Heart left ventricle (tissue), 16 donors: ENCODE measurements at regions not wholly inside any gene's neighbourhood (a gene's known extent, or its start where the extent isn't known, plus 50 kb on each side); places are given as distances from the start of the nearest gene placed in this dataset.

Experiments used
- ATAC-seq, 4 donors: fragments of 200-7000 bp; cut with Tn5 transposase; one replicate each; pipeline ENCODE4 v1.9.1; 2020 to 2022; ENCODE audit warnings: moderate library complexity in 4 of 4, mild to moderate bottlenecking in 3 of 4, moderate number of reproducible peaks in 1 of 4
- DNase-seq, 5 donors: peaks; one replicate each; pipeline ENCODE4 v3.0.0-alpha.2; 2020
- H3K27ac ChIP-seq, 12 donors: fragments of 200-600 bp; sonication (generic) in 4 of 12; one replicate each; pipeline versions ENCODE4 v1.5.0 to v1.8.0; 2016 to 2022; ENCODE audit warnings: mild to moderate bottlenecking in 2 of 12
- H3K27me3 ChIP-seq, 9 donors: fragments of 200-600 bp; sonication (generic) in 2 of 9; one replicate each; pipeline versions ENCODE4 v1.5.1 to v1.8.0; 2016 to 2022; ENCODE audit warnings: mild to moderate bottlenecking in 3 of 9
- H3K36me3 ChIP-seq, 9 donors: fragments of 200-600 bp; sonication (generic) in 2 of 9; one replicate each; pipeline versions ENCODE4 v1.5.0 to v1.8.0; 2018 to 2022; ENCODE audit warnings: mild to moderate bottlenecking in 2 of 9
- H3K4me1 ChIP-seq, 12 donors: fragments of 200-600 bp; sonication (generic) in 4 of 12; one replicate each; pipeline versions ENCODE4 v1.5.0 to v1.8.0; 2016 to 2022; ENCODE audit warnings: mild to moderate bottlenecking in 3 of 12
- H3K4me3 ChIP-seq, 12 donors: fragments of 200-600 bp; sonication (generic) in 4 of 12; one replicate each; pipeline versions ENCODE4 v1.5.0 to v1.8.0; 2017 to 2022; ENCODE audit warnings: mild to moderate bottlenecking in 9 of 12, moderate library complexity in 4 of 12
- H3K9me3 ChIP-seq, 12 donors: fragments of 200-600 bp; sonication (generic) in 4 of 12; one replicate each; pipeline versions ENCODE4 v1.5.0 to v1.8.0; 2016 to 2022; ENCODE audit warnings: mild to moderate bottlenecking in 1 of 12
- CTCF ChIP-seq, 12 donors: fragments of 200-600 bp; sonication (generic) in 4 of 12; IDR thresholded peaks; one replicate each; pipeline versions ENCODE4 v1.5.0 to v1.8.0; 2018 to 2022; ENCODE audit warnings: antibody characterized with exemption in 12 of 12, mild to moderate bottlenecking in 5 of 12
- POLR2A ChIP-seq, 2 donors: fragments of 450-650 bp; IDR thresholded peaks; one replicate each; pipeline ENCODE4 v1.6.1; 2017; ENCODE audit warnings: antibody characterized with exemption in 2 of 2, mild to moderate bottlenecking in 2 of 2, moderate library complexity in 2 of 2
- WGBS, 4 donors: extraction: QIAGEN DNeasy Blood & Tissue Kit in 2 of 4; methylation state at CpG; one replicate each; pipeline versions ENCODE4 v1.1.5 to v1.1.7; 2013 to 2018; 5-methylcytosine and 5-hydroxymethylcytosine counted together
- intact Hi-C, 10 donors: fragments of 100-400 bp; cut with DNase I; formaldehyde crosslinking; loops; one replicate each; pipeline versions ENCODE4 v1.11.1 to v1.14.2; 2022
- donor health status: ischemic (EF 13 %, LVEDD 7.1; RV severe dilation, severe dysfunction).
- donor health status: healthy with polysubstance abuse.
- donor health status: DM: no; HTN: yes; CAD: no.
- donor health status: DM: no; HTN: no; CAD: no.
- donor health status: ischemic (EF 25% LVEDD 6.9; RV normal size, moderate dysfunction).
- donor health status: ischemic (EF 25% LVEDD 5.7; RV mildly dilated, moderate dysfunction).
- donor health status: healthy.
- donor health status: DM: yes; HTN: yes; CAD: no.
- donor health status: ischemic (EF 35%, LVEDD 5.7; RV mildly dilated, moderate dysfunction).
- donor health status: nonischemic (EF 11% LVEDD 7.7; RV severe dilation, severe dysfunction).
- donor health status: DM: yes; HTN: yes; CAD: no.
- donor health status: PGD.
- donor health status: ischemic (EF 29% LVEDD 5.4; RV normal size, mild dysfunction).
- donor health status: nonischemic (EF 23%, LVEDD 6.1; RV moderate dilation, normal function).

- DNase-seq (no peak), ATAC-seq (no peak)
- H3K9me3 ChIP-seq = no peaks in the 10 kb centered on the region
- H3K4me1 ChIP-seq = peaks cover 0 to 33% (median 20%) of the 10 kb centered on the region in 12 donors
- H3K4me3 ChIP-seq = no peak overlapping the region
- H3K27me3 ChIP-seq = no peaks in the 10 kb centered on the region
- H3K36me3 ChIP-seq = no peaks in the 10 kb centered on the region
- no peak for TF ChIP-seq CTCF (IDR thresholded peaks at IDR 0.05)
- no peak for TF ChIP-seq POLR2A (IDR thresholded peaks at IDR 0.05)
- 84 to 94% (median 88%) methylated on average over 4 of the region's 4 CpGs for WGBS, 4 donors
- intact Hi-C loops = loop anchor here in 2 of 10 donors (5.0 kb wide), 1 partner anchor 35 kb away; no protein-coding TSS in a partner anchor
- H3K27ac ChIP-seq = peak overlapping the region in 9 of 12 donors; percentile 70 to 87 (median 79)
Observed at GRCh38 chr21:39041816-39042215, 141.4 kb downstream of the PSMG1 start.

GRCh38 chr21:39040494-39041110, 142.6 kb downstream of the PSMG1 start:
- Histone ChIP-seq H3K36me3 (no peaks in the 10 kb centered on the region), H3K27ac (peak overlapping the region; percentile 45 to 87 (median 78)), H3K9me3 (no peaks in the 10 kb centered on the region), H3K4me1 (peaks cover 0 to 28% (median 20%) of the 10 kb centered on the region in 12 donors), H3K27me3 (no peaks in the 10 kb centered on the region), H3K4me3 (no peak overlapping the region)
- DNase-seq (no peak), ATAC-seq (peak in 3 of 4 donors; percentile 70 to 88 (median 79))
- 40 to 46% (median 45%) methylated on average over 5 of the region's 5 CpGs for WGBS, 4 donors
- TF ChIP-seq CTCF (IDR thresholded peaks at IDR 0.05) (no peak), POLR2A (IDR thresholded peaks at IDR 0.05) (no peak)
- intact Hi-C loops = loop anchor here in 2 of 10 donors (5.0 kb wide), 1 partner anchor 33 kb away; no protein-coding TSS in a partner anchor

DNA sequence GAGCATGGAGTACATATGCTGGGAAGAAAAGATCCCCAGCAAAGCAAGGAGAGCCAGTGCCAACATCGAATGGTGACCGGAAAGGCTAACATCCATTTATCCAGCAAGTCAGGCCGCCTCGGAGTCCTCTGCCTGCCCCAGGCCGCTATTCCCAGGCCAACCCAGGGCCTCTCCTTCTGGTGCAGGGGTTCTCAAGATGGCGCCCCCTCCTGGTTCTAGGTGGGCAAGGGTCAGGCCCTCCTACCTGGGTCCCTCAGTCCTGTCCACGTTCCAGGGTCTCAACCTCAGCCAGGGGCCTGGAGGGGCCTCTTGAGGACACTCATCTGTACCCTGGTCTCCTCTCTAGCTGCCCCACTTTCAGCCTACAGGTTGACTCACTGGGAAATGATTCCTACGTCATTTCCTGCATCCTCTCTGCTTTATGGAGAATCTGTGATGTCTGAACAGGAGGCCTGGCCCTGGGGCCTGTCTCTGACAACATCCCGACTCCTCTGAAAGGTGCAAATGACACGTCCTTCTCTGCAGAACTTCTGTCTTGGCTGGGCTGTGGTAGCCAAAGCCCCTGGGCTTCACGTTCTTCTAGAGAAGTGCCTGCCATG, 145.3 kb downstream of the PSMG1 start:
- H3K9me3 ChIP-seq = no peaks in the 10 kb centered on the region
- H3K27me3 ChIP-seq = no peaks in the 10 kb centered on the region
- DNase-seq (peak in 1 of 5 donors; percentile 15), ATAC-seq (peak in 1 of 4 donors; percentile 23)
- WGBS, 4 donors = 90 to 98% (median 92%) methylated on average over 10 to 11 of the region's 11 CpGs
- H3K36me3 ChIP-seq = no peaks in the 10 kb centered on the region
- intact Hi-C loops = no loop called here
- TF ChIP-seq POLR2A (IDR thresholded peaks at IDR 0.05) = no peak
- TF ChIP-seq CTCF (IDR thresholded peaks at IDR 0.05) = peak in 2 of 12 donors; percentile 7 to 10
- H3K27ac ChIP-seq = no peak overlapping the region
- H3K4me1 ChIP-seq = peaks cover 0 to 43% (median 23%) of the 10 kb centered on the region in 12 donors
- H3K4me3 ChIP-seq = no peak overlapping the region

DNA sequence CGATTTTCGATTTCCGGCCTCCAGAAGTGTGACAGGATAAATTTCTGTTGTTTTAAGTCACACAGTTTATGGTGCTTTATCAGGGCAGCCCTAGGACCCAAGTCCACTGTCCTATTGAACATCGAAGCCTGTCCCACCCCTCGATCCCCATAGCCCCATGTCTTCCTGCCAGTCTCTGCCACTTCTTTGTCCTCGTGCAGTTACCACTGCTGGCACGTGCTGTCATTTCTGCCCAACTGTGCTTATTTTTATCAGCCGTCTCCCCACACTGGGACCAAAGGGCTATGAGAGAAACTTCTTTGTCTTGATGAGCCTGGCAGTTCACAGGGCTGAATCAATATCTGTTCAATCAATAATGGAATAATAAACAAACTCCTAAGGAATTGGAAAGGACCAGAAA, 146.7 kb downstream of the PSMG1 start:
- Histone ChIP-seq H3K36me3 (no peaks in the 10 kb centered on the region), H3K27me3 (no peaks in the 10 kb centered on the region), H3K4me1 (peaks cover 0 to 41% (median 21%) of the 10 kb centered on the region in 12 donors), H3K4me3 (no peak overlapping the region), H3K9me3 (no peaks in the 10 kb centered on the region), H3K27ac (no peak overlapping the region)
- no peak for ATAC-seq
- WGBS, 4 donors = 74 to 79% (median 75%) methylated on average over 8 of the region's 8 CpGs
- no peak for DNase-seq
- no peak for TF ChIP-seq CTCF (IDR thresholded peaks at IDR 0.05)
- no peak for TF ChIP-seq POLR2A (IDR thresholded peaks at IDR 0.05)
- intact Hi-C loops = no loop called here
